DMS79 treated with DMSO at 0.1 percent for 48 hours (cell line): ENCODE measurements at regions not wholly inside any gene's neighbourhood (a gene's known extent, or its start where the extent isn't known, plus 50 kb on each side); places are given as distances from the start of the nearest gene placed in this dataset.
A peak's percentile ranks its signal among the peaks of the same experiment; 100 is the strongest.

Source experiments
- DNase-seq: peaks from one replicate; lab custom pipeline; 2025; lab: John Stamatoyannopoulos, UW

GRCh38 chr9:13755551-13755950 is 476.1 kb upstream of the MPDZ start:
- DNase-seq = no peak

GRCh38 chr9:13750639-13751038 is 471.1 kb upstream of the MPDZ start:
- no peak for DNase-seq

GRCh38 chr9:13750061-13750460 is 470.6 kb upstream of the MPDZ start:
- DNase-seq = no peak

GRCh38 chr9:13746876-13747275 is 467.4 kb upstream of the MPDZ start:
- DNase-seq = no peak

DNA sequence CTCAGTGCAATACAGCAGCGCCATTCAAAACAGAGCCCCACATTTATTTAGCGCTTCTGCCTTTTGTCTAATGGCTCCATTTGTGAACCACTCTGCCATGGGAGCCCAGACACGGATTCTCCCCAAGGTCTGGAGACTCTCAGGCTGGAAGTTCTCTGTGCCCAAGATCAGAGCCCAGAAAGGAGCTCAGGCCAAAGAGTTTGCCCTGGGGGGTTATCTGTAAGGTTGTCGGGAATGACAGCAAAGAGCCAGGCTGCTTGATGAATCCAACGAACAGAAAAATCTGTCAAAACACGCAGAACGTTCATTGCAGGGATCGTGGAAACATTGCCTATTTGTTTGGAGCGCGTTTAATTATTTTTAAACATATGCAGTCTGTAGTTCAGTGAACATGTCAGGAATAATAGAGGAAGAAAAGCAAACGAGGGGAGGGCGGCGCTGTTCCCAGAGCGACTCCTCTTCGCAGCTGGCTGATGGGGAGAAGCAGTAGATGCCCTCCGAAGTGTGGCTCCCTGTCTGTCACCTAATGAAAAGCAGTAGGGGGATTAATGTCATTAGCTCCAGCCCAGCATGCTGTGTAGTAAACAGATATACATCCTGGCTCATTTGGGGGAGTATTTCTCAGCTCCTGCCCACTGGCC is 464.9 kb upstream of the MPDZ start:
- DNase-seq = no peak

GRCh38 chr9:13737885-13738284 is 458.4 kb upstream of the MPDZ start:
- no peak for DNase-seq

DNA sequence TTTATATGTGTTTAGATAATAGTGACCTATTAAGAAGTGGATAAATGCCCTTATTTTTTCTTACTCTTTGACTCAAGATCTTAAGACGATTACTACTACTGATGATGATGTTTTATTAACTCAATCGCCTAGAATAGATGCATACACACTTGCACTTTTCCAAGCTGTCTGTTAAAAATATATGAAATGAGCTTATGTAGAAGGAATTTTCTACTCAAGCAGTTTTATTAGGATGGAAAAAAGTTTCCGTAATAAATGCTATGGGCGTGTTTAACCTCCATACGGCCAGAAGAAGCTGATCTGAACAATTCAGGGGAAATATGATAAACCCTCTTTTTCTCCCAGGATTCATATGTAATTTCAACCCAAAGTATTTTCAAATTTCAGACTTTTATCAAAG is 455.7 kb upstream of the MPDZ start:
- no peak for DNase-seq

DNA sequence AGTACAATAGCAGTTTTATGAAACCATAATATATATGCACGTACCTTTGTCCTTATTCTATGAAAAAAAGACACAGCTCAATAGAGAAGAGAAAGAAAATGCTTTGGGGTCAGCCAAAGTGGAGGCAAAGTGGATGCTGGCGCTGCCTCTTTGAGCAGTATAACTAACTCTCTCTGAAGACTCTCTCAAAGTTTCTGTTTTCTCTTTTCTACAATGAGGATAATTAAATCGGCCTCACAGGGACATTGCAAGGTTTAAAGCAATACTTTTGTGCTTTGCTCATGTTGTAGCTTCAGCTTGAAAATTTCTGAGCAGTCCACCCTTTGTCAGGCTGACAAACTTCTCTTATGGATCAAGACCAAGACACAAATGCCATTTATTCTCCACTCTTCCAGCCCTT is 455.1 kb upstream of the MPDZ start:
- no peak for DNase-seq

DNA sequence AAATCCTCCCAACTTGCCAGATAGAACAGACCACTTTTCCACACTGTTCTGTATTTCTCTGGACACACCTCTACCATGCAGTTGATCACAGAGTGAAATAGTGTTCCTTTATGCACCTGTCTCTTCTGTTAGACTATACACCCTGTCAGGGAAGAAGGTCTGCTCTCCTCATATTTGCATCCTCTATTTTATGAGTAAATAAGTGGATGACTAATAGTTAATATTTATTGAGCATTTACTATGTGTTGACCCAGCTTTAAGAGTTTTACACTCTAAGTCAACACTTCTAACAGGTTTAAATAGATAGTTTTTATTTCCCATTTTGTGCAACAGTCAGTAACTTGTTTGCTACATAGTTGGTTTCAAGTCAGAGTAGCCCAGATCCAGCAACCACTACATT is 452.8 kb upstream of the MPDZ start:
- no peak for DNase-seq

DNA sequence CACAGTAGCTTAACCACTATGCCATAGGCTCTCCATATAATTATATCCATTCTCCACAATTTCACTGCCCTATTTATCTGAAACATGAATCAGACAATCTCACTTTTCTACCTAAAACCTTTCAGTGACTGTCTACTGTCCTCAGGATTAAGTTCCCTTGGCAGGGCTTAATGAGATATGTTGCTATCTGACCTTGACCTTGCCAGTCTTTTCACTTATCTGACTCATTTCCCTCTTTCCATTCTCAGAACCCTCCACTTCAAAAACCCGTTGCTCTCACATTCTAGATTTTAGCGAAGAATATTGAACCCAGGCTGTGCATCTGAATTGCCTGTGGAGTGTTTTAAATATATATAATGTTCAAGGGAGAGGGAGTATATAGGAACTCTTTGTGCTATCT is 452.1 kb upstream of the MPDZ start:
- DNase-seq = no peak

DNA sequence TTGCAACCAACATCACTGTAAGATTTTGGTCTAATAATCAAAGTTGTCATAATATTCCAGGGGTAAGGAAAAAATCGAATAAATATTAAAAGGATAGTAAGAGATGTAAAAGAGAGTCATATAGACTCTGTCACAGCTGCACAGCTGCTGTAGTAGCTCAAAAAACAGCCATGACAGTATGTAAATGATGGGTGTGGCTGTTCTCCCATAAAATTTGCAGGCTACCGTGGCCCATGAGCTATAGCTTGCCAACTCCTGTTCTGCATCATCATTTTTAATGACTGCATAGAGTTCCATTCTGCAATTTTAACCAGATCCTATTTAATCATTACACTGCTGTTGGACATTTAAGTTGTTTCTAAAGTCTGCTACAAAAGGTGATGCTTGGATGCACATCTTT is 450.5 kb upstream of the MPDZ start:
- no peak for DNase-seq

GRCh38 chr9:13728917-13729811 is 449.7 kb upstream of the MPDZ start:
- no peak for DNase-seq

- peak; percentile 89 for DNase-seq
Observed at GRCh38 chr9:13728131-13728530, 448.6 kb upstream of the MPDZ start.

- no peak for DNase-seq
Observed at GRCh38 chr9:13726746-13727145, 447.3 kb upstream of the MPDZ start.

DNA sequence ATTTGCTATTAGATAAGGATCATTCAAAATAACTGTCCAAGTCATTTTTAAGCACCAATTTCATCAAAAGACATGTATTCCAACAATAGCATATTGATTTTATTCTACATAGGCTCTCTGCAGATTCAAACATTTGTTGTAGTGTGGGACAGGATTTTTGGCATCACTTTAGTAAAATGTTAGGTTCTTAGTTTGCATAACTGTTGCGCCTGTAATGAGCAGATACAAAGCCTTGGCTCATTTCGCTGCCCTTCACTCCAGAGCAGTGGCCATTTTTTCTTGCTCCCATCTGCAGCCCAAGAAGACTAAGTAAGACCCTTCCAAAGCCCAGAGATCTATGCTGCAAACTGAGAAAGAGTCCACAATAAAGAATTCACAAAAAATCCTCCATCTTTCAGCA is 446.0 kb upstream of the MPDZ start:
- DNase-seq = no peak

- no peak for DNase-seq
Observed at GRCh38 chr9:13721481-13722235, 442.2 kb upstream of the MPDZ start.

GRCh38 chr9:13719981-13720676 is 440.6 kb upstream of the MPDZ start:
- no peak for DNase-seq

GRCh38 chr9:13719446-13719845 is 440.0 kb upstream of the MPDZ start:
- no peak for DNase-seq

- no peak for DNase-seq
Observed at GRCh38 chr9:13718539-13718938, 439.0 kb upstream of the MPDZ start.

DNA sequence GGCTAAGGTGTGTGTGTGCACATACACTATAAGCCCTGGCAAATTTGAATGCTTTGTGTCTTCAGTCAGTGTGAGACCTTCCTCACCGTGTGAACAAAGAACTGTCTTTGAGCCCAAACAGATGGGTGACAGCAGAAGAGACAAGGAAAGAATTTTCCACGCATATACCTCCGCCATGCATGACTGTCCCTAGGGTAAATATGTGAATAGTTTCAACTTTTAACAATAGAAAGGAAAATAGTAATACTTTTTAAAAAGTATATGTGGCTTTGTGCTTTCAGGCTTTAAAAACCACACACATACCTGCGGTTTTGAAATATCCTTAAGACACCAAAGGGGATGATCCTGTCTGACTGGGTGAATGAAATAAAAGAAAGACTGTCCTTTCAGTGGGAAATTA is 438.6 kb upstream of the MPDZ start:
- DNase-seq = no peak

GRCh38 chr9:13717322-13718054 is 438.0 kb upstream of the MPDZ start:
- DNase-seq = peak; percentile 48
